ENCODE measurements at regions not wholly inside any gene's neighbourhood (a gene's known extent, or its start where the extent isn't known, plus 50 kb on each side); places are given as distances from the start of the nearest gene placed in this dataset.

- TF ChIP-seq EZH2 (IDR thresholded peaks at IDR 0.05; ENCODE audit: low read depth) (no peak), CTCF (conservative IDR thresholded peaks at IDR 0.05) (no peak)
Measured at GRCh38 chr6:25121186-25121585, 158.0 kb upstream of the CARMIL1 start.

All from PC-9 (cell line).